GM10266 (cell line): ENCODE measurements at regions not wholly inside any gene's neighbourhood (a gene's known extent, or its start where the extent isn't known, plus 50 kb on each side); places are given as distances from the start of the nearest gene placed in this dataset.
"Not testable (repeated sequence)": the region's sequence is repeated elsewhere in the genome, so short reads cannot be mapped to it uniquely, and the experiment has no call there.

Source experiments
- DNase-seq: peaks from one replicate; pipeline ENCODE4 v3.0.0; 2012; ENCODE audit errors: extremely low spot score
- TF ChIP-seq, protein P1 (sequence below): IDR thresholded peaks from 2 replicates; pipeline ENCODE4 v1.5.1; 2012; ENCODE audit warnings: mild to moderate bottlenecking, low read depth; ENCODE audit not compliant: control insufficient read depth, insufficient read depth; ENCODE audit errors: missing control alignments

DNA sequence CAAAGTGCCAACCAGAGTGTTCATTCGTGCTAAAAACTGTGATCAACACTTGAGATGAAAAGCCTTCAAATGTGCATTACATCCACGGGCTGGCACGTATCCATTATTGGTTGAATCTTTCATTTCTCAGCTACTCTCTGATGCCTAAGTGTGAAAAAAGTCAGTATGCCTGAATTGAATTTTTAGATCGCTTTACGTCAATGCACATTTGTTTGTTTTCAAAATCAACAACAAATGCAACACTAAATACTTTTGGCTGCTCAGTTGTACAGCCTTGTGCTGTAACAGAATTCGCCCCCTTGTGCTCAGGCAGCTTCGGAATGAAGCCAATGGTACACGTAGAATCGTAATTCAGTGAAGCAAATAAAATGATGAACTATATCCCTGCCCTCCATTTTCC, 446.5 kb upstream of the NRP1 start:
- no peak for DNase-seq

GRCh38 chr10:33777223-33777622, 442.8 kb upstream of the NRP1 start:
- no peak for DNase-seq
- TF ChIP-seq, protein P1, sequence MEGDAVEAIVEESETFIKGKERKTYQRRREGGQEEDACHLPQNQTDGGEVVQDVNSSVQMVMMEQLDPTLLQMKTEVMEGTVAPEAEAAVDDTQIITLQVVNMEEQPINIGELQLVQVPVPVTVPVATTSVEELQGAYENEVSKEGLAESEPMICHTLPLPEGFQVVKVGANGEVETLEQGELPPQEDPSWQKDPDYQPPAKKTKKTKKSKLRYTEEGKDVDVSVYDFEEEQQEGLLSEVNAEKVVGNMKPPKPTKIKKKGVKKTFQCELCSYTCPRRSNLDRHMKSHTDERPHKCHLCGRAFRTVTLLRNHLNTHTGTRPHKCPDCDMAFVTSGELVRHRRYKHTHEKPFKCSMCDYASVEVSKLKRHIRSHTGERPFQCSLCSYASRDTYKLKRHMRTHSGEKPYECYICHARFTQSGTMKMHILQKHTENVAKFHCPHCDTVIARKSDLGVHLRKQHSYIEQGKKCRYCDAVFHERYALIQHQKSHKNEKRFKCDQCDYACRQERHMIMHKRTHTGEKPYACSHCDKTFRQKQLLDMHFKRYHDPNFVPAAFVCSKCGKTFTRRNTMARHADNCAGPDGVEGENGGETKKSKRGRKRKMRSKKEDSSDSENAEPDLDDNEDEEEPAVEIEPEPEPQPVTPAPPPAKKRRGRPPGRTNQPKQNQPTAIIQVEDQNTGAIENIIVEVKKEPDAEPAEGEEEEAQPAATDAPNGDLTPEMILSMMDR, result no peak

More for the DNA sequence above, 446.5 kb upstream of the NRP1 start:
- TF ChIP-seq, protein P1, result no peak

DNA sequence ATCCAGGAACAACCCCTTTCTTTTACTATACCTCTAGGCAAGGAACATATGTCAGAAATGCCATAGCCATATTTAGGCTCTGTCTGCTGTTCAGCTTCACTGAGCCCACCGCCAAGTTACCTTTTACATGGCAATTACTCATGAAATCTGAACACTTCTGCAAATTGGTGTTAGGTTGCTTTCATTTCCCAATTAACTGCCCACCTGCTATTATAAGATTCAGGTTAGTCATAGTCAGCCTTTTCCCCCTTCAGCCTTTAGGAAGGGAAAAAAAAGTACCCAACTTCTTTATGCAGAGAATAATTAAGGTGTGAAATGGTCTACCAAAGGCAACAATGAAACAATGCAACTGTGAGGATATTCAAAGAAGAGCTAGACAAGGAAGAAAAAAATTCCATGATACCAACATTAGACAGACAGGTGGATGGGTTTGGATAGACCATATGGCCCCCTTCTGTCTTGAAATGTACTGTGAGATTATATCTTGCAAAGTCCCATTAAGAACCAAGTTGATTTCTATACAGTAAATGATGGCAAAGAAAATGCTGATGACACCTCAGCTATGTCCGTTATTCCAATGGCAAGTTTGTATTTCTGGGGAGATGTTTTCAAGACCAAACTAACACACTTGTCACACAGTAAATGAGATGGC, 442.1 kb upstream of the NRP1 start:
- TF ChIP-seq, protein P1, result no peak
- no peak for DNase-seq

DNA sequence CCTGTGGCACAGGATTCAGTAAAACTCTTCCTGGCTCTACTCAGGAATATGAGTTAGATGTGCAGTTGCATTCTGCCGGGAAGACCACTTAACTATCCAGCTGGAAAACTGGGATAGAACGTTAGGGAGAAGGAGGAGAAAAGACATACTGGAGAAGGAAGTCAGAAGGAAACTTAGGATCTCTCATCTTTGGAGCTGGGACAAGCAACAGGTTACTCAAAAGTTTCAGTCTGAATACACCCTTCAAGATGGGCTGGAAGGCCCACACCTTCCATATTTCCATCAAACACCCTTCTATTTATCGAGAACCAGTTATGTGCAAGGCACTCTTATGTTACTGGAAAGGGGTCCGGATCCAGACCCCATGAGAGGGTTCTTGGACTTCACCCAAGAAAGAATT, 440.4 kb upstream of the NRP1 start:
- no peak for DNase-seq
- TF ChIP-seq, protein P1, result no peak

GRCh38 chr10:33773886-33774480, 439.5 kb upstream of the NRP1 start:
- TF ChIP-seq, protein P1, result no peak
- DNase-seq, result no peak

DNA sequence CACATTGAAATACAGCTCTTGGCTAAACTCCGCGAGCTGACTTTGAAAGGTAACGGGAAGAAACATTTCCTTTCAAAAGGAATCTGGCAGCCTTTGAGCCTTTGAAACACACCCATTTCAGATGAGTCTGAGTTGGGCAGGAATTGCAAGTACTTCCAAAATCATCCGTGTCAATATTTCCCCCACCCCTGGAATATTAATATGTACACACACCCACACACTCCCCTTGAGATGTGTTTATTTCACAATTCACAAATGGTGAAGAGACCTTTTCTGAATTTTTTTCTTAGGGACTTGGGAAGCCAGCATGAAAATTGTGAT, 438.7 kb upstream of the NRP1 start:
- TF ChIP-seq, protein P1, result no peak
- DNase-seq, result no peak

DNA sequence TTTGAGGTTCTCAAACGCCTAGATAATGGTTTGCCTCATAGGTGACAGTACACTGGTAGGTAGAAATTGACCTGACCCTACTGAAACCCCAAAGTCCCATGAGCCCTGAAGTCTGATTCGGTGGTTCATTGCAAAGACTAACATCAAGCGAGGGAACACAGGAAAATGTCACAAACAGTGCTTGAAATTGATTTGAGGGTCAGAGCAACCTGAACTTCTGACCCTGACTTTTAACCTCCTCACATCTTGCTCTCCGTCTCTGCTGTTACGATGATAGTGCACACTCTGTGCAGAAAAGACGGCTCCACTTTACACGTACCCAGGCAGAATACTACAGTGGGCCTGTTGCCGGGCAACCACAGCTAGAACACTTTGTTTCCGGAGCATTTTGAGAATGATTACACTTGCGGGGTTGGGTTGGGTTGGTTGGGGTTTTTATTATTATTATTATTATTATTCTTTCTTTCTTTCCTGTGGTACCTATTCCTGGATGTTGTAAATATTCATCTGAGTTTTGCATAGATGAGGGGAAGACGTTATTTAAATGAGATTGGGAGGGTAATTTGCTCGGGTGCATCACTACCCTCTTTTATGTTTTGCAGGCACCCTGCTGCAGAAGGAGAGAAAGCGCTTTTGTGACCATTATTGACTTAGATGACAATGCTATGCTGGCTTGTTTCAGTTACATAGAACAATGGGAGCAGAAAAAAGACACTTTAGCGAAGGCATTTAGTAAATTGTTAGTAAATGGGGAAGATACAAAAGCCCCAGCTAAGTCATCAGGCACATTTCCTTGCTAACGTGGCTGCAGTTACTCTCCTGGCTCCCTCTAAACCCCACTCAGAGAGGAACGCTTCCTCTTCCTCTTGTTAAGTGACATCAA, 438.1 kb upstream of the NRP1 start:
- no peak for DNase-seq
- TF ChIP-seq, protein P1, result no peak

- DNase-seq, result not testable (repeated sequence)
Measured at GRCh38 chr10:33771856-33772255, 437.4 kb upstream of the NRP1 start.
